Small intestine (tissue), 7 donors: ENCODE measurements at regions not wholly inside any gene's neighbourhood (a gene's known extent, or its start where the extent isn't known, plus 50 kb on each side); places are given as distances from the start of the nearest gene placed in this dataset.

Experiments
- DNase-seq, 2 donors: peaks; one replicate each; pipeline versions ENCODE4 v3.0.0 to v3.0.0-alpha.2; 2013
- FAIRE-seq: peaks from 2 replicates; lab custom pipeline; 2012; peaks lifted over from hg19 to GRCh38; lab: Jason Lieb, UNC
- H3K27ac ChIP-seq, 3 donors: one replicate each; pipeline ENCODE4 v1.5.1; 2013; ENCODE audit warnings: low read length in 2 of 3, mild to moderate bottlenecking in 2 of 3, control low read depth in 1 of 3, inconsistent platforms in 1 of 3, low read depth in 1 of 3, moderate library complexity in 1 of 3
- H3K27me3 ChIP-seq, 3 donors: one replicate each; pipeline ENCODE4 v1.6.1; 2013; ENCODE audit warnings: low read length in 3 of 3, inconsistent platforms in 1 of 3; ENCODE audit not compliant: control insufficient read depth in 3 of 3, insufficient read depth in 3 of 3
- H3K36me3 ChIP-seq, 3 donors: one replicate each; pipeline ENCODE4 v1.6.1; 2013; ENCODE audit warnings: low read length in 3 of 3, inconsistent platforms in 1 of 3, low read depth in 1 of 3, mild to moderate bottlenecking in 1 of 3, moderate library complexity in 1 of 3; ENCODE audit not compliant: control insufficient read depth in 3 of 3, insufficient read depth in 2 of 3
- H3K4me1 ChIP-seq, 3 donors: one replicate each; pipeline ENCODE4 v1.6.1; 2013; ENCODE audit warnings: low read length in 2 of 3, inconsistent platforms in 1 of 3, low read depth in 1 of 3, mild to moderate bottlenecking in 1 of 3, moderate library complexity in 1 of 3; ENCODE audit not compliant: control insufficient read depth in 3 of 3, insufficient read depth in 2 of 3
- H3K4me3 ChIP-seq, 3 donors: one replicate each; pipeline ENCODE4 v1.5.1; 2013; ENCODE audit warnings: low read length in 3 of 3, control low read depth in 1 of 3, inconsistent platforms in 1 of 3, low read depth in 1 of 3, mild to moderate bottlenecking in 1 of 3, moderate library complexity in 1 of 3
- H3K9me3 ChIP-seq, 2 donors: one replicate each; pipeline ENCODE4 v1.6.1; 2013; ENCODE audit warnings: low read depth in 1 of 2, low read length in 1 of 2; ENCODE audit not compliant: control insufficient read depth in 2 of 2, insufficient read depth in 1 of 2
- WGBS, 3 donors: extraction: QIAGEN DNeasy Blood & Tissue Kit; methylation state at CpG; one replicate each; pipeline ENCODE4 v1.1.7; 2013; 5-methylcytosine and 5-hydroxymethylcytosine counted together
- donor health status: healthy with polysubstance abuse.
- donor health status: control.
- donor health status: control.
- donor health status: Bipolar disorder and iron deficiency.
- donor health status: healthy.

- Histone ChIP-seq H3K4me1 (peaks cover 0 to 9% (median 0%) of the 10 kb centered on the region in 3 donors), H3K27ac (no peak overlapping the region), H3K27me3 (no peaks in the 10 kb centered on the region), H3K36me3 (no peaks in the 10 kb centered on the region), H3K4me3 (no peak overlapping the region), H3K9me3 (no peaks in the 10 kb centered on the region)
- FAIRE-seq (no peak), DNase-seq (no peak)
- 69 to 92% (median 82%) methylated on average over 4 of the region's 4 CpGs for WGBS, 3 donors
Observed at GRCh38 chr3:124453189-124453588, 277.1 kb upstream of the UMPS start.

GRCh38 chr3:124455891-124456290, 274.4 kb upstream of the UMPS start:
- no peaks in the 10 kb centered on the region for H3K36me3 ChIP-seq
- no peak for FAIRE-seq
- H3K27ac ChIP-seq, result no peak overlapping the region
- no peaks in the 10 kb centered on the region for H3K9me3 ChIP-seq
- DNase-seq, result no peak
- H3K4me3 ChIP-seq, result no peak overlapping the region
- H3K27me3 ChIP-seq, result no peaks in the 10 kb centered on the region
- peaks cover 0 to 5% (median 0%) of the 10 kb centered on the region in 3 donors for H3K4me1 ChIP-seq

GRCh38 chr3:124456506-124456905, 273.7 kb upstream of the UMPS start:
- H3K4me1 ChIP-seq, result peaks cover 0 to 9% (median 0%) of the 10 kb centered on the region in 3 donors
- H3K27ac ChIP-seq, result no peak overlapping the region
- FAIRE-seq (no peak), DNase-seq (no peak)
- 88 to 92% (median 92%) methylated on average over 11 of the region's 11 CpGs for WGBS, 3 donors
- H3K27me3 ChIP-seq, result no peaks in the 10 kb centered on the region
- no peak overlapping the region for H3K4me3 ChIP-seq
- H3K9me3 ChIP-seq, result no peaks in the 10 kb centered on the region
- H3K36me3 ChIP-seq, result no peaks in the 10 kb centered on the region

GRCh38 chr3:124459678-124460077, 270.6 kb upstream of the UMPS start:
- H3K36me3 ChIP-seq, result no peaks in the 10 kb centered on the region
- no peak for DNase-seq
- WGBS, 3 donors, result 86 to 87% (median 86%) methylated on average over 2 of the region's 2 CpGs
- no peak for FAIRE-seq
- H3K27me3 ChIP-seq, result no peaks in the 10 kb centered on the region
- peaks cover 0 to 19% (median 0%) of the 10 kb centered on the region in 3 donors for H3K4me1 ChIP-seq
- no peak overlapping the region for H3K27ac ChIP-seq
- no peak overlapping the region for H3K4me3 ChIP-seq
- no peaks in the 10 kb centered on the region for H3K9me3 ChIP-seq

- Histone ChIP-seq H3K4me1 (peaks cover 0 to 19% (median 0%) of the 10 kb centered on the region in 3 donors), H3K27ac (no peak overlapping the region), H3K9me3 (no peaks in the 10 kb centered on the region), H3K27me3 (no peaks in the 10 kb centered on the region), H3K4me3 (no peak overlapping the region), H3K36me3 (no peaks in the 10 kb centered on the region)
- DNase-seq (no peak), FAIRE-seq (no peak)
- WGBS, 3 donors, result 85 to 94% (median 93%) methylated on average over 2 of the region's 2 CpGs
Observed at GRCh38 chr3:124461126-124461525, 269.1 kb upstream of the UMPS start.

- WGBS, 3 donors, result 56 to 62% (median 57%) methylated on average over 4 of the region's 4 CpGs
Observed at GRCh38 chr3:124461838-124462632, 268.2 kb upstream of the UMPS start.

GRCh38 chr3:124463234-124463633, 267.0 kb upstream of the UMPS start:
- no peak overlapping the region for H3K4me3 ChIP-seq
- H3K27me3 ChIP-seq, result no peaks in the 10 kb centered on the region
- H3K4me1 ChIP-seq, result peaks cover 0 to 19% (median 0%) of the 10 kb centered on the region in 3 donors
- H3K27ac ChIP-seq, result no peak overlapping the region
- FAIRE-seq (no peak), DNase-seq (no peak)
- no peaks in the 10 kb centered on the region for H3K9me3 ChIP-seq
- no peaks in the 10 kb centered on the region for H3K36me3 ChIP-seq

More at GRCh38 chr3:124461838-124462632, 268.2 kb upstream of the UMPS start:
- Histone ChIP-seq H3K36me3 (no peaks in the 10 kb centered on the region), H3K4me1 (peaks cover 0 to 19% (median 0%) of the 10 kb centered on the region in 3 donors), H3K9me3 (no peaks in the 10 kb centered on the region), H3K4me3 (no peak overlapping the region), H3K27me3 (no peaks in the 10 kb centered on the region), H3K27ac (peak overlapping the region in 1 of 3 donors; percentile 13)
- FAIRE-seq (no peak), DNase-seq (peak in 1 of 2 donors; percentile 55)

GRCh38 chr3:124467980-124468902, 262.0 kb upstream of the UMPS start:
- DNase-seq (peak; percentile 62 to 68), FAIRE-seq (no peak)
- H3K4me3 ChIP-seq, result no peak overlapping the region
- WGBS, 3 donors, result 30 to 52% (median 41%) methylated on average over 10 of the region's 10 CpGs
- no peak overlapping the region for H3K27ac ChIP-seq
- no peaks in the 10 kb centered on the region for H3K27me3 ChIP-seq
- no peaks in the 10 kb centered on the region for H3K36me3 ChIP-seq
- no peaks in the 10 kb centered on the region for H3K9me3 ChIP-seq
- no peaks in the 10 kb centered on the region for H3K4me1 ChIP-seq
